ENCODE measurements at regions not wholly inside any gene's neighbourhood (a gene's known extent, or its start where the extent isn't known, plus 50 kb on each side); places are given as distances from the start of the nearest gene placed in this dataset.

- Histone ChIP-seq H3K4me1 (ENCODE audit: control insufficient read depth, insufficient read depth, low read length) (peaks cover 3% of the 10 kb centered on the region; the same call in 1 of the 2 replicates), H3K27ac (ENCODE audit: extremely low read depth, low read depth, low read length) (no peak overlapping the region), H3K4me3 (ENCODE audit: low read depth, low read length) (no peak overlapping the region), H3K9me3 (ENCODE audit: control insufficient read depth, insufficient read depth, low read depth, low read length) (no peaks in the 10 kb centered on the region), H3K36me3 (ENCODE audit: control insufficient read depth in 2 of 2, insufficient read depth in 1 of 2, low read length in 2 of 2) (peaks cover 6 to 16% of the 10 kb centered on the region in 2 experiments)
- POLR2A ChIA-PET: no interaction called here
- TF ChIP-seq ZNF776 (tag by site-specific recombination; IDR thresholded peaks at IDR 0.05; ENCODE audit: borderline replicate concordance) (no peak), ZNF548 (tag by site-specific recombination; IDR thresholded peaks at IDR 0.05) (no peak), ZBTB48 (tag by site-specific recombination; IDR thresholded peaks at IDR 0.05) (no peak), INSM2 (tag by site-specific recombination; IDR thresholded peaks at IDR 0.05) (no peak), ZNF214 (tag by site-specific recombination; IDR thresholded peaks at IDR 0.05; ENCODE audit: borderline replicate concordance) (no peak), ZNF174 (tag by site-specific recombination; IDR thresholded peaks at IDR 0.05) (no peak), ZNF837 (tag by site-specific recombination; IDR thresholded peaks at IDR 0.05) (no peak), SCRT2 (tag by site-specific recombination; IDR thresholded peaks at IDR 0.05) (no peak), ZNF510 (tag by site-specific recombination; IDR thresholded peaks at IDR 0.05; ENCODE audit: insufficient replicate concordance) (no peak)
- TF ChIP-seq, protein P1, sequence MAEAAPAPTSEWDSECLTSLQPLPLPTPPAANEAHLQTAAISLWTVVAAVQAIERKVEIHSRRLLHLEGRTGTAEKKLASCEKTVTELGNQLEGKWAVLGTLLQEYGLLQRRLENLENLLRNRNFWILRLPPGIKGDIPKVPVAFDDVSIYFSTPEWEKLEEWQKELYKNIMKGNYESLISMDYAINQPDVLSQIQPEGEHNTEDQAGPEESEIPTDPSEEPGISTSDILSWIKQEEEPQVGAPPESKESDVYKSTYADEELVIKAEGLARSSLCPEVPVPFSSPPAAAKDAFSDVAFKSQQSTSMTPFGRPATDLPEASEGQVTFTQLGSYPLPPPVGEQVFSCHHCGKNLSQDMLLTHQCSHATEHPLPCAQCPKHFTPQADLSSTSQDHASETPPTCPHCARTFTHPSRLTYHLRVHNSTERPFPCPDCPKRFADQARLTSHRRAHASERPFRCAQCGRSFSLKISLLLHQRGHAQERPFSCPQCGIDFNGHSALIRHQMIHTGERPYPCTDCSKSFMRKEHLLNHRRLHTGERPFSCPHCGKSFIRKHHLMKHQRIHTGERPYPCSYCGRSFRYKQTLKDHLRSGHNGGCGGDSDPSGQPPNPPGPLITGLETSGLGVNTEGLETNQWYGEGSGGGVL (tag by site-specific recombination; IDR thresholded peaks at IDR 0.05): no peak
- CTCF ChIA-PET: no interaction called here
These were observed 70.2 kb upstream of the SLC4A11 start for GRCh38 chr20:3309226-3309625.

GRCh38 chr20:3307725-3308124, 68.7 kb upstream of the SLC4A11 start:
- TF ChIP-seq ZNF692 (tag by site-specific recombination; IDR thresholded peaks at IDR 0.05) (no peak), ZNF791 (tag by site-specific recombination; IDR thresholded peaks at IDR 0.05) (no peak), ZBTB21 (tag by site-specific recombination; IDR thresholded peaks at IDR 0.05) (no peak), GFI1B (tag by site-specific recombination; IDR thresholded peaks at IDR 0.05) (no peak), ZNF560 (tag by site-specific recombination; IDR thresholded peaks at IDR 0.05; ENCODE audit: borderline replicate concordance) (no peak), ZNF416 (tag by site-specific recombination; IDR thresholded peaks at IDR 0.05) (no peak), ZNF623 (tag by site-specific recombination; IDR thresholded peaks at IDR 0.05) (no peak), ZBTB8A (tag by site-specific recombination; IDR thresholded peaks at IDR 0.05) (no peak), ZNF830 (tag by site-specific recombination; IDR thresholded peaks at IDR 0.05; ENCODE audit: low read depth) (no peak)
- TF ChIP-seq, protein P2, sequence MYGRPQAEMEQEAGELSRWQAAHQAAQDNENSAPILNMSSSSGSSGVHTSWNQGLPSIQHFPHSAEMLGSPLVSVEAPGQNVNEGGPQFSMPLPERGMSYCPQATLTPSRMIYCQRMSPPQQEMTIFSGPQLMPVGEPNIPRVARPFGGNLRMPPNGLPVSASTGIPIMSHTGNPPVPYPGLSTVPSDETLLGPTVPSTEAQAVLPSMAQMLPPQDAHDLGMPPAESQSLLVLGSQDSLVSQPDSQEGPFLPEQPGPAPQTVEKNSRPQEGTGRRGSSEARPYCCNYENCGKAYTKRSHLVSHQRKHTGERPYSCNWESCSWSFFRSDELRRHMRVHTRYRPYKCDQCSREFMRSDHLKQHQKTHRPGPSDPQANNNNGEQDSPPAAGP (tag by site-specific recombination; IDR thresholded peaks at IDR 0.05): no peak
- TF ChIP-seq, protein P3, sequence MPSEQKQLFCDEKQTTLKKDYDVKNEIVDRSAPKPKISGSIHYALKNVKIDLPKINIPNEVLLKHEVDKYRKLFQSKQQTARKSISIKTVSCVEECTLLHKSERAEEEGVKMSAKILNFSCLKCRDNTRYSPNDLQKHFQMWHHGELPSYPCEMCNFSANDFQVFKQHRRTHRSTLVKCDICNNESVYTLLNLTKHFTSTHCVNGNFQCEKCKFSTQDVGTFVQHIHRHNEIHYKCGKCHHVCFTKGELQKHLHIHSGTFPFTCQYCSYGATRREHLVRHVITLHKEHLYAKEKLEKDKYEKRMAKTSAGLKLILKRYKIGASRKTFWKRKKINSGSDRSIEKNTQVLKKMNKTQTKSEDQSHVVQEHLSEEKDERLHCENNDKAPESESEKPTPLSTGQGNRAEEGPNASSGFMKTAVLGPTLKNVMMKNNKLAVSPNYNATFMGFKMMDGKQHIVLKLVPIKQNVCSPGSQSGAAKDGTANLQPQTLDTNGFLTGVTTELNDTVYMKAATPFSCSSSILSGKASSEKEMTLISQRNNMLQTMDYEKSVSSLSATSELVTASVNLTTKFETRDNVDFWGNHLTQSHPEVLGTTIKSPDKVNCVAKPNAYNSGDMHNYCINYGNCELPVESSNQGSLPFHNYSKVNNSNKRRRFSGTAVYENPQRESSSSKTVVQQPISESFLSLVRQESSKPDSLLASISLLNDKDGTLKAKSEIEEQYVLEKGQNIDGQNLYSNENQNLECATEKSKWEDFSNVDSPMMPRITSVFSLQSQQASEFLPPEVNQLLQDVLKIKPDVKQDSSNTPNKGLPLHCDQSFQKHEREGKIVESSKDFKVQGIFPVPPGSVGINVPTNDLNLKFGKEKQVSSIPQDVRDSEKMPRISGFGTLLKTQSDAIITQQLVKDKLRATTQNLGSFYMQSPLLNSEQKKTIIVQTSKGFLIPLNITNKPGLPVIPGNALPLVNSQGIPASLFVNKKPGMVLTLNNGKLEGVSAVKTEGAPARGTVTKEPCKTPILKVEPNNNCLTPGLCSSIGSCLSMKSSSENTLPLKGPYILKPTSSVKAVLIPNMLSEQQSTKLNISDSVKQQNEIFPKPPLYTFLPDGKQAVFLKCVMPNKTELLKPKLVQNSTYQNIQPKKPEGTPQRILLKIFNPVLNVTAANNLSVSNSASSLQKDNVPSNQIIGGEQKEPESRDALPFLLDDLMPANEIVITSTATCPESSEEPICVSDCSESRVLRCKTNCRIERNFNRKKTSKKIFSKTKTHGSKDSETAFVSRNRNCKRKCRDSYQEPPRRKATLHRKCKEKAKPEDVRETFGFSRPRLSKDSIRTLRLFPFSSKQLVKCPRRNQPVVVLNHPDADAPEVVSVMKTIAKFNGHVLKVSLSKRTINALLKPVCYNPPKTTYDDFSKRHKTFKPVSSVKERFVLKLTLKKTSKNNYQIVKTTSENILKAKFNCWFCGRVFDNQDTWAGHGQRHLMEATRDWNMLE (tag by site-specific recombination; conservative IDR thresholded peaks at IDR 0.05; ENCODE audit: low read depth): no peak
- Histone ChIP-seq H3K4me1 (ENCODE audit: control insufficient read depth, insufficient read depth, low read length) (no peaks in the 10 kb centered on the region), H3K4me3 (ENCODE audit: low read depth, low read length) (no peak overlapping the region), H3K9me3 (ENCODE audit: control insufficient read depth, insufficient read depth, low read depth, low read length) (no peaks in the 10 kb centered on the region), H3K36me3 (ENCODE audit: control insufficient read depth in 2 of 2, insufficient read depth in 1 of 2, low read length in 2 of 2) (peaks cover 6 to 22% of the 10 kb centered on the region in 2 experiments), H3K27ac (ENCODE audit: extremely low read depth, low read depth, low read length) (no peak overlapping the region)
- POLR2A ChIA-PET: no interaction called here
- CTCF ChIA-PET: interaction anchor here (0.6 to 2.7 kb wide), 3 partner anchors 9 to 90 kb away, joined by 3 to 11 read pairs (median 3); no protein-coding TSS in a partner anchor
